Neural progenitor cell (in vitro differentiated cells): ENCODE measurements at regions not wholly inside any gene's neighbourhood (a gene's known extent, or its start where the extent isn't known, plus 50 kb on each side); places are given as distances from the start of the nearest gene placed in this dataset.

Experiments
- CTCF ChIP-seq: fragments of 200-600 bp; sonication (generic); IDR thresholded peaks from 2 replicates; pipeline ENCODE4 v1.5.1; 2017; ENCODE audit warnings: antibody characterized with exemption, mild to moderate bottlenecking
- EZH2phosphoT487 ChIP-seq: fragments of 200-600 bp; sonication (generic); IDR thresholded peaks from 2 replicates; pipeline ENCODE4 v1.6.1; 2017; ENCODE audit warnings: antibody characterized with exemption

- TF ChIP-seq CTCF (no peak), EZH2phosphoT487 (no peak)
Observed at GRCh38 chr5:135088911-135089310, 54.9 kb upstream of the PITX1 start.
